ENCODE measurements at regions not wholly inside any gene's neighbourhood (a gene's known extent, or its start where the extent isn't known, plus 50 kb on each side); places are given as distances from the start of the nearest gene placed in this dataset.

DNA sequence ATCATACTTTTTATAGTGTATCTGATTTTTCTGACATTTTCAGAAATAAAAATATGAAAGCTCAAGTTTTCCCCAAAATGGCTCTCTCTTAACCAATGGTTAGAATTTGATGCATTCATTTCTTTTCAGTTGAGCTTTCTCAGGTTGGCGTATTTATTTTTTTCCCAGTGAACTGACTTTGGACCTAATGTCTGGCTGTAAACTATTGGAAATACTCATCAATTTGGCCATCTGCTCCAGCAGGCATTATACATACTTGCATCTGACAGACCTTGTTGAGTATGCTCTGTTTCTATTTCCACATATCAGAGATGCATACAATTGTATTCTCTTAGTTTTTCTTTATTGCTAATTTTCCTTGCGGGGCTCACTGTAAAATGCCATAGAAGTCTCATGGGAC is 1374.8 kb upstream of the MAP3K7 start:
- Histone ChIP-seq H3K9ac (ENCODE audit: extremely low read depth, insufficient read length, low read length) (no peak overlapping the region), H3K14ac (ENCODE audit: insufficient read depth, low read length) (no peak overlapping the region), H3K4me1 (ENCODE audit: insufficient read depth, low read length) (no peaks in the 10 kb centered on the region), H2BK20ac (ENCODE audit: low read depth, low read length, poor library complexity, severe bottlenecking) (no peak overlapping the region), H2AFZ (ENCODE audit: low read length) (no peak overlapping the region), H4K5ac (ENCODE audit: insufficient read length, low read depth, low read length) (no peak overlapping the region), H2BK15ac (ENCODE audit: low read depth, low read length) (no peak overlapping the region), H3K27me3 (ENCODE audit: insufficient read depth, low read length) (no peaks in the 10 kb centered on the region), H3K4me2 (ENCODE audit: insufficient read depth, insufficient read length, low read length) (no peak overlapping the region), H3T11ph (ENCODE audit: low read length) (no peak overlapping the region), H3K18ac (ENCODE audit: insufficient read length, low read depth, low read length) (no peak overlapping the region), H4K91ac (ENCODE audit: insufficient read length, low read depth, low read length) (no peak overlapping the region), H3K79me1 (ENCODE audit: insufficient read depth, low read depth, low read length, poor library complexity, severe bottlenecking) (no peaks in the 10 kb centered on the region), H4K8ac (replicated peaks; ENCODE audit: insufficient read length, low read depth, low read length) (no peak overlapping the region), H2AK5ac (ENCODE audit: insufficient read length, low read length) (no peak overlapping the region), H2BK12ac (ENCODE audit: insufficient read length, low read depth, low read length) (no peak overlapping the region), H2BK120ac (ENCODE audit: low read depth, low read length, poor library complexity, severe bottlenecking) (no peak overlapping the region), H3K79me2 (ENCODE audit: insufficient read depth, low read length) (no peaks in the 10 kb centered on the region), H3K56ac (ENCODE audit: insufficient read length, low read depth, low read length) (no peak overlapping the region), H2BK5ac (ENCODE audit: insufficient read length, low read length) (no peak overlapping the region), H3K4ac (ENCODE audit: low read depth, low read length) (no peak overlapping the region), H4K20me1 (ENCODE audit: control insufficient read depth, insufficient read depth, insufficient read length) (no peaks in the 10 kb centered on the region), H3K27ac (ENCODE audit: insufficient read length, low read depth, low read length) (no peak overlapping the region), H3K23ac (ENCODE audit: insufficient read length, low read depth, low read length) (no peak overlapping the region), H3K9me3 (ENCODE audit: control insufficient read depth, low read depth, low read length) (peaks cover 13% of the 10 kb centered on the region), H3K23me2 (ENCODE audit: insufficient read length, low read depth, low read length, poor library complexity, severe bottlenecking) (no peaks in the 10 kb centered on the region)
- WGBS (ENCODE audit: extremely low coverage, insufficient read length, low lambda C conversion rate), result no CpG with 5 or more reads among the region's 2 CpGs
- Mint-ChIP-seq H3K27ac (no peak overlapping the region), H3K36me3 (ENCODE audit: insufficient read depth in 1 of 3, low read depth in 3 of 3) (peaks cover 9 to 18% (median 17%) of the 10 kb centered on the region in 3 experiments), H3K4me3 (no peak overlapping the region), H3K27me3 (ENCODE audit: low read depth) (no peaks in the 10 kb centered on the region; the same call in 1 of the 2 replicates), H3K4me1 (no peaks in the 10 kb centered on the region), H3K9me3 (peaks cover 22 to 25% of the 10 kb centered on the region in 2 experiments)
- TF ChIP-seq CTCF (conservative IDR thresholded peaks at IDR 0.05), result no peak
- no peak for DNase-seq

Data from H9 (cell line).